HCT116 (cell line): ENCODE measurements at regions not wholly inside any gene's neighbourhood (a gene's known extent, or its start where the extent isn't known, plus 50 kb on each side); places are given as distances from the start of the nearest gene placed in this dataset.

Experiments used
- ATAC-seq: fragments of 200-7000 bp; cut with Tn5 transposase; 2 replicates; pipeline ENCODE4 v1.9.1; 2020; ENCODE audit warnings: mild to moderate bottlenecking, moderate library complexity
- BruUV-seq: library from RNA; stranded (reverse); fragments of 400-500 nt; replicated peaks from 2 replicates; lab custom pipeline; 2021; lab: Mats Ljungman, UMichigan
- CTCF ChIA-PET: fragments of 300-600 bp; sonication (Branson Sonifier 250); formaldehyde crosslinking; loops from one replicate; lab custom pipeline; 2021; ENCODE audit warnings: antibody characterized with exemption; lab: Charles Lee
- POLR2A ChIA-PET: fragments of 300-600, 350-600 bp; sonication (Branson Sonifier 250); formaldehyde crosslinking; loops from one replicate; lab custom pipeline; 2021; ENCODE audit warnings: antibody characterized with exemption; lab: Charles Lee
- RAD21 ChIA-PET, 2 experiments: fragments of 300-600 bp; sonication (Branson Sonifier 250); formaldehyde crosslinking; loops; one replicate each; lab custom pipeline; 2023; ENCODE audit warnings: low total read pairs in 2 of 2; ENCODE audit not compliant: uncharacterized antibody in 2 of 2, unreplicated experiment in 2 of 2, low non-redundant PET in 1 of 2; lab: Charles Lee
- DNase-seq: peaks from one replicate; pipeline ENCODE4 v3.0.0-alpha.2; 2010; ENCODE audit warnings: low read depth, low spot score
- H2AFZ ChIP-seq: fragments of 200-600 bp; shearing (Covaris generic), sonication (generic); 2 replicates; pipeline ENCODE4 v1.6.1; 2017; ENCODE audit warnings: low read depth, mixed run types, mixed read lengths, antibody characterized with exemption, low read length; ENCODE audit not compliant: poor library complexity, severe bottlenecking
- H3K27ac ChIP-seq: 2 replicates; pipeline ENCODE4 v1.5.1; 2012; ENCODE audit warnings: low read depth, low read length
- H3K27me3 ChIP-seq: fragments of 200-600 bp; sonication (generic); 2 replicates; pipeline ENCODE4 v1.6.1; 2016; ENCODE audit warnings: mixed run types, low read length, mixed read lengths; ENCODE audit not compliant: insufficient read depth
- H3K36me3 ChIP-seq, 2 experiments: fragments of 200-500 bp in 1 of 2; fragments of 200-600 bp in 1 of 2; sonication (Bioruptor generic) in 1 of 2; sonication (generic) in 1 of 2; 2 replicates each; pipeline versions ENCODE4 v1.5.1 to v1.6.1; 2014 to 2016; ENCODE audit warnings: low read length in 2 of 2, inconsistent platforms in 1 of 2, mixed read lengths in 1 of 2, mixed run types in 1 of 2; ENCODE audit not compliant: insufficient read depth in 2 of 2, control insufficient read depth in 1 of 2
- H3K4me1 ChIP-seq, 2 experiments: fragments of 200-600 bp in 1 of 2; sonication (generic) in 1 of 2; 2 replicates each; pipeline versions ENCODE4 v1.5.1 to v1.6.1; 2012 to 2017; ENCODE audit warnings: low read length in 2 of 2, inconsistent platforms in 1 of 2, mild to moderate bottlenecking in 1 of 2, mixed read lengths in 1 of 2, mixed run types in 1 of 2, moderate library complexity in 1 of 2; ENCODE audit not compliant: insufficient read depth in 2 of 2, control insufficient read depth in 1 of 2
- H3K4me2 ChIP-seq: fragments of 200-600 bp; sonication (generic); 2 replicates; pipeline ENCODE4 v1.6.1; 2017; ENCODE audit warnings: mixed run types, low read length, mixed read lengths
- H3K4me3 ChIP-seq, 2 experiments: fragments of 200-600 bp in 1 of 2; sonication (generic) in 1 of 2; replicated peaks in 1 of 2; 2 replicates each; pipeline ENCODE4 v1.5.1; 2011 to 2016; ENCODE audit warnings: low read length in 2 of 2, control low read depth in 1 of 2, low read depth in 1 of 2, mild to moderate bottlenecking in 1 of 2, mixed read lengths in 1 of 2, mixed run types in 1 of 2
- H3K79me2 ChIP-seq: fragments of 200-600 bp; sonication (generic); 2 replicates; pipeline ENCODE4 v1.6.1; 2017; ENCODE audit warnings: mild to moderate bottlenecking, mixed run types, low read length, moderate library complexity, mixed read lengths; ENCODE audit not compliant: insufficient read depth
- H3K9ac ChIP-seq: fragments of 200-600 bp; sonication (generic); 2 replicates; pipeline ENCODE4 v1.6.1; 2016; ENCODE audit warnings: low read length, mixed read lengths
- H3K9me2 ChIP-seq: fragments of 200-600 bp; sonication (generic), shearing (Covaris generic); 2 replicates; pipeline ENCODE4 v1.6.1; 2017; ENCODE audit warnings: mixed run types, mild to moderate bottlenecking, moderate library complexity; ENCODE audit not compliant: insufficient read depth
- H3K9me3 ChIP-seq, 2 experiments: fragments of 200-500 bp in 1 of 2; fragments of 200-600 bp in 1 of 2; sonication (Bioruptor generic) in 1 of 2; sonication (generic) in 1 of 2; 2 replicates each; pipeline ENCODE4 v1.6.1; 2014 to 2017; ENCODE audit warnings: low read length in 2 of 2, mixed read lengths in 2 of 2, inconsistent platforms in 1 of 2, low read depth in 1 of 2, mild to moderate bottlenecking in 1 of 2, mixed run types in 1 of 2, moderate library complexity in 1 of 2; ENCODE audit not compliant: control insufficient read depth in 1 of 2, insufficient read depth in 1 of 2
- H4K20me1 ChIP-seq: fragments of 200-600 bp; sonication (generic), shearing (Covaris generic); 2 replicates; pipeline ENCODE4 v1.6.1; 2017; ENCODE audit warnings: mixed run types, mild to moderate bottlenecking, moderate library complexity; ENCODE audit not compliant: insufficient read depth
- ATF3 ChIP-seq: IDR thresholded peaks from 2 replicates; pipeline ENCODE4 v1.6.1; 2012
- EZH2phosphoT487 ChIP-seq: fragments of 200-600 bp; IDR thresholded peaks from 2 replicates; pipeline ENCODE4 v1.6.1; 2018; ENCODE audit warnings: antibody characterized with exemption, borderline replicate concordance
- POLR2A ChIP-seq: IDR thresholded peaks from 2 replicates; pipeline ENCODE4 v1.7.0; 2011; ENCODE audit warnings: borderline replicate concordance; ENCODE audit not compliant: insufficient read depth, insufficient read length; ENCODE audit errors: extremely low read depth
- RAD21 ChIP-seq: IDR thresholded peaks from 2 replicates; pipeline ENCODE4 v1.6.1; 2012; ENCODE audit warnings: low read depth, mild to moderate bottlenecking
- REST ChIP-seq: IDR thresholded peaks from 2 replicates; pipeline ENCODE4 v1.6.1; 2012; ENCODE audit warnings: low read depth
- SIN3A ChIP-seq: IDR thresholded peaks from 2 replicates; pipeline ENCODE4 v1.6.1; 2012; ENCODE audit warnings: low read depth
- SRF ChIP-seq: IDR thresholded peaks from 2 replicates; pipeline ENCODE4 v1.6.1; 2012; ENCODE audit warnings: low read depth
- TCF7L2 ChIP-seq: IDR thresholded peaks from 2 replicates; pipeline ENCODE4 v1.7.0; 2011; ENCODE audit warnings: borderline replicate concordance, inconsistent platforms; ENCODE audit not compliant: insufficient read depth, insufficient read length; ENCODE audit errors: extremely low read depth
- ZFX ChIP-seq: fragments of 450-650 bp; IDR thresholded peaks from 2 replicates; pipeline ENCODE4 v1.6.1; 2017
- intact Hi-C: fragments of 100-400 bp; cut with micrococcal nuclease; formaldehyde crosslinking; loops from 2 replicates; pipeline ENCODE4 v1.10.0; 2022
- TF ChIP-seq, protein P1 (sequence below): IDR thresholded peaks from 2 replicates; pipeline ENCODE4 v1.6.1; 2012

- intact Hi-C loops = no loop called here
- Histone ChIP-seq H3K9me2 (no peaks in the 10 kb centered on the region), H2AFZ (peak overlapping the region; percentile 10), H3K36me3 (no peaks in the 10 kb centered on the region), H3K79me2 (no peaks in the 10 kb centered on the region), H3K9ac (no peak overlapping the region), H3K4me2 (no peak overlapping the region), H3K9me3 (no peaks in the 10 kb centered on the region), H3K27ac (no peak overlapping the region), H3K27me3 (no peaks in the 10 kb centered on the region), H3K4me1 (peaks cover 74 to 100% of the 10 kb centered on the region in 2 experiments), H3K4me3 (no peak overlapping the region), H4K20me1 (no peaks in the 10 kb centered on the region)
- ChIA-PET RAD21 (no interaction called here), POLR2A (interaction anchor here (0.7 to 7.2 kb wide), 2 partner anchors 9 to 125 kb away, joined by 3 to 83 read pairs; no protein-coding TSS in a partner anchor), CTCF (no interaction called here)
- no peak for DNase-seq
- TF ChIP-seq SRF (no peak), TCF7L2 (peak; percentile 52)
- no TSS peak for BruUV-seq
- ATAC-seq = no peak
These were observed 63.5 kb upstream of the SERP2 start for GRCh38 chr13:44309794-44310757.

DNA sequence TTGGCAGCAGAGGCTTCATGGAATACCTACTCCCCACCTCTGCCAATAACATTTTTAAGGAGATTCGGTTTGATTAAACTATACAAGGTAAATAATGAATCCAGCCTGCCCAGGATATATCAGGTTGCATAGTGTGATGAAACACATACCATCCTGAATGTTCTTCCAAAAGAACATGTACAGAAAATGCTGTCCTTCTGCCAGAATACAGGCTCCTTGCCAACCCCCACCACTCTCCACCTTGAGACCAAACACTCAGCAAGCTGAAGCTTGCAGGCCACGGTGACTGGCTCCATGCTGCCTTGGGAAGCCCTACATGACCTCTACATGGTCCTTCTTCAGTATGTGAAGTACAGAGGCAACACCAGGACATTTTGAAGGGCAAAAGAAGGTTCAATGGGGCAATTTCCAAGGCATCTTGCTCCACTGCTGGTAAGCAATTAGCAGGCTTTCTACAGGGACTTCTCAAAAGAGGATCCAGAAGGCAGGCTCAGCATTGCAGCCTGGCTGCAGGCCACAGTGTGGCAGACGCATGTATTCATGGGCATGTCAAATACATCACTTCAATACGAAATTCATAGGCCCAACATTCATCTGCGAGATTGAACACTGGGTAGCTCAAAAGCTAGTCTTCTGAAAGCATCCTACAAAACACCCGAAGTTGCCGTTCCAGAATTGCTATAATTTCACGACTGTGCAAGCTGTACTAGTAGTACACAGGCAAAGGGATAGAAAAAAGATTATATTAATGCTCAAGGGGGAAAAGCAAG, 62.4 kb upstream of the SERP2 start:
- Histone ChIP-seq H4K20me1 (no peaks in the 10 kb centered on the region), H3K9me3 (no peaks in the 10 kb centered on the region), H3K79me2 (no peaks in the 10 kb centered on the region), H3K36me3 (0 out of 4 replicates have a peak, but pooled peaks cover 0 to 2% of the 10 kb centered on the region in 2 experiments), H3K9ac (no peak overlapping the region; the same call in 1 of the 2 replicates), H3K4me1 (peaks cover 63 to 93% of the 10 kb centered on the region in 2 experiments), H3K27ac (no peak overlapping the region), H3K4me2 (0 out of 2 replicates have a peak overlapping the region, but pooled peaks have one; percentile 4), H3K9me2 (no peaks in the 10 kb centered on the region), H2AFZ (no peak overlapping the region), H3K4me3 (no peak overlapping the region), H3K27me3 (no peaks in the 10 kb centered on the region)
- DNase-seq = no peak
- ChIA-PET POLR2A (interaction anchor here (0.7 to 7.2 kb wide), 2 partner anchors 10 to 124 kb away, joined by 3 to 83 read pairs; no protein-coding TSS in a partner anchor), CTCF (no interaction called here), RAD21 (no interaction called here)
- no peak for ATAC-seq
- no TSS peak for BruUV-seq
- intact Hi-C loops = no loop called here
- TF ChIP-seq SIN3A (no peak), POLR2A (no peak), ZFX (no peak), RAD21 (no peak), EZH2phosphoT487 (no peak), ATF3 (no peak), REST (no peak)
- TF ChIP-seq, protein P1, sequence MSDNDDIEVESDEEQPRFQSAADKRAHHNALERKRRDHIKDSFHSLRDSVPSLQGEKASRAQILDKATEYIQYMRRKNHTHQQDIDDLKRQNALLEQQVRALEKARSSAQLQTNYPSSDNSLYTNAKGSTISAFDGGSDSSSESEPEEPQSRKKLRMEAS = no peak
